ENCODE measurements at regions not wholly inside any gene's neighbourhood (a gene's known extent, or its start where the extent isn't known, plus 50 kb on each side); places are given as distances from the start of the nearest gene placed in this dataset.

DNA sequence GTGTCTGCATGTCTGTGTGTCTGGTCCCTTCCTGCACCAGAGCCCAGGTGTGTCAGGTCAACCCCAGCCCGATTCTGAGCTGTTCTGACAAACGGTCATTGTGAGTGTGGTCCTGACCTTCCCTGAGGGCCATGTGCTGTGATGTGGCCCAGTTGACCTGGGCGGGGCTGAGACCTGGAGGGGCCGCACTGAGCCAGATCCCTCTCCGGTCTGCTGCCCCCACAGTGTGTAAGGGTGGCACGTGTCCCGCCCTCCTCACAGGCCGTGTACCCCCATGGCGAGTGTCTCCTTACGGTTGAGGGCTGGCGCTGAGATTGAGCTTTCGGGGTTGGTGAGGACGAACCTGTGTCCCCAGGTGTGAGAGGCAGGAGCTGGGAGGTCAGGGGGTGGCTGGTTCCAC, 136.5 kb downstream of the MRPL36 start:
- no peak overlapping the region for H3K4me3 ChIP-seq (ENCODE audit: low read depth, low read length)
- no peak for DNase-seq (ENCODE audit: low read depth)
- TF ChIP-seq, protein P1, sequence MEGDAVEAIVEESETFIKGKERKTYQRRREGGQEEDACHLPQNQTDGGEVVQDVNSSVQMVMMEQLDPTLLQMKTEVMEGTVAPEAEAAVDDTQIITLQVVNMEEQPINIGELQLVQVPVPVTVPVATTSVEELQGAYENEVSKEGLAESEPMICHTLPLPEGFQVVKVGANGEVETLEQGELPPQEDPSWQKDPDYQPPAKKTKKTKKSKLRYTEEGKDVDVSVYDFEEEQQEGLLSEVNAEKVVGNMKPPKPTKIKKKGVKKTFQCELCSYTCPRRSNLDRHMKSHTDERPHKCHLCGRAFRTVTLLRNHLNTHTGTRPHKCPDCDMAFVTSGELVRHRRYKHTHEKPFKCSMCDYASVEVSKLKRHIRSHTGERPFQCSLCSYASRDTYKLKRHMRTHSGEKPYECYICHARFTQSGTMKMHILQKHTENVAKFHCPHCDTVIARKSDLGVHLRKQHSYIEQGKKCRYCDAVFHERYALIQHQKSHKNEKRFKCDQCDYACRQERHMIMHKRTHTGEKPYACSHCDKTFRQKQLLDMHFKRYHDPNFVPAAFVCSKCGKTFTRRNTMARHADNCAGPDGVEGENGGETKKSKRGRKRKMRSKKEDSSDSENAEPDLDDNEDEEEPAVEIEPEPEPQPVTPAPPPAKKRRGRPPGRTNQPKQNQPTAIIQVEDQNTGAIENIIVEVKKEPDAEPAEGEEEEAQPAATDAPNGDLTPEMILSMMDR (IDR thresholded peaks at IDR 0.05; ENCODE audit: low read depth, low read length, missing control alignments) = no peak

DNA sequence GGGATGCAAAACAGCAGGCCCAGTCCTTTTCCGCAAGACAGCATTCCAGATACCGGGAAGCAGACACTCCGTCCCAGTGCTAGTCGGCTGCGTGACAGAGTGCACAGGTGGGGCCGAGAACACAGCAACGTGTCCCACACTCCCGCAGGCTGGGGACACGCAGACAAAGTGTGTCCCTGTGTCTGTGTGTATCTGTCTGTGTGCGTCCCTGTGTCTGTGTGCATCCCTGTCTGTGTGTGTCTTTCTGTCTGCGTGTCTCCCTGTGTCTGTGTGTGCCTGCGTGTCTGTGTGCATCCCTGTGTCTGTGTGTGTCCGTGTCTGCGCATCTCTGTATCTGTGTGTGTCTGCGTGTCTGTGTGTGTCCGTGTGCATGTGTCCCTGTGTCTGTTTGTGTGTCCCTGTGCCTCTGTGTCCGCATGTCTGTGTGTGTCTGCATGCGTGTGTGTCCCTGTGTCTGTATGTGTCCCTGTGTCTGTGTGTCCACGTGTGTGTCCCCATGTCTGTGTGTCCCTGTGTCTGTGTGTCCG, 137.0 kb downstream of the MRPL36 start:
- DNase-seq (ENCODE audit: low read depth) = no peak
- H3K4me3 ChIP-seq (ENCODE audit: low read depth, low read length) = no peak overlapping the region
- TF ChIP-seq, protein P1 (IDR thresholded peaks at IDR 0.05; ENCODE audit: low read depth, low read length, missing control alignments) = no peak

DNA sequence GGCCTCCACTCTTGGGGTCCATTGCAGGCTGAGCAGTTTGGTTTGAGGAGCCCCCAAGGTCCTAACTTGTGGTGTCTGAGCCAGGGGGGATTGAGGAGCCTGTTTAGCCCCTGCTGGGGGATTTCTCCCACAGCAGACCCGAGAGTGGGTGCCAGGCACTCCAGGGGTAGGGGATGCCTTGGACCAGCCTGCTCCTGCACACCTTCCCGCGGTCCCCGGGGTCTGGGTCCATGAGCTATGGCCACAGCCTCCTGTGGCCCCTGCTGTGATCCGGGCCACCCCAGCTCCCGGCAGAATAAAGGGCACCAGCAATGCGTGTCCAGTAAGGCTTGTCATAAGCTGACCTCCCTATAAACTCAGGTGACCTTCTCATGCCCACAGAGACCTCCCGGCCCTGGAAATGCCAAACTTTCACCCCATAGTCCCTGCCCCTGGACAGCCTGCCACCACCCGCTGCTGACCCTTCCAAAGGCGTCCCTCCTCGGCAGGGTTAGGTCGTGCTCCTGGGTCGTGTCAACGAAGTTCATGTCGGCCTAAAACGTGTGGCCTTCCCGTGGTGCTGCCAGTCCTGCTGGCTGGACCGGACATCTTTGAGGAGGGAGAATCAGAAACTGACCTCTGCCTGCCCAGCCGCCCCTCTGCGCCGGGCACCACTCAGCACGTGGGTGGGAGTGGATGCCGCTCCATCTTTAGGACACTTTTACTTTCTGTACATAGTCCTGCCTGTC, 137.6 kb downstream of the MRPL36 start:
- H3K4me3 ChIP-seq (ENCODE audit: low read depth, low read length) = no peak overlapping the region
- DNase-seq (ENCODE audit: low read depth) = no peak
- TF ChIP-seq, protein P1 (IDR thresholded peaks at IDR 0.05; ENCODE audit: low read depth, low read length, missing control alignments) = no peak

DNA sequence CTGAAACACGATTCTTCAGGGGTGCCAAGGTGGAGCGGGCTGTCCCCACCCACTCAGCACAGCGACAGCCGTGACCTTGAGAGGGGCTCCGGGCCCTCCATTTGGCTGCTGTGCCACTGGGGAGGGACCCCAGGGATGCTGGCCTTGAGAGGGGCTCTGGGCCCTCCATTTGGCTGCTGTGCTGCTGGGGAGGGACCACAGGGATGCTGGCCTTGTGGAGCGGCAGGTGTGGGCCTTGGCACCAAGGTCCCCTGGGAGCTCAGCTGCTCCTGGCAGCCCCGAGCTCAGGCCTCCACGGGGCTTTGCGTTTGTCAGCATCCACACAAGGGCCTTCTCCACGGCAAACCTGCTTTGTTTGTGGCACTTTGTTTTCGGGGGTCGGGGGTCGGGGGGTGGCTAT, 137.6 kb upstream of the LPCAT1 start:
- TF ChIP-seq, protein P1 (IDR thresholded peaks at IDR 0.05; ENCODE audit: low read depth, low read length, missing control alignments) = no peak
- DNase-seq (ENCODE audit: low read depth) = no peak
- no peak overlapping the region for H3K4me3 ChIP-seq (ENCODE audit: low read depth, low read length)

DNA sequence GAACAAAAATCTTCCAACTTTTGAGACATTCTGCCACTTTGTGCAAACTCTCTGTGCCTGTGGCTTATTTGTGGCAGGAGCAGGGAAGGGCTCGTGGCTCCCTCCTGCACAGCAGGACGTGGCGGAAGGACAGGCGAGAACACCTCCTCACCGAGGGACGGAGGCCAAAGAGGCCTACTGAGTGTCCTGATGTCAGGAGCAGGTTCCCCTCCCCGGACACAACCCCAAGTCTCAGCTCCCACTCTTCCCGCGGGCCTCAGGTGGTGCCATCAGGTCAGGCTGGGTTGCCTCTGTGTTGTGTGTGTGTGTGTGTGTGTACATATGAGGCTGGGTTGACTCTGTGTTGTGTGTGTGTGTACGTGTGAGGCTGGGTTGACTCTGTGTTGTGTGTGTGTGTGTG, 136.8 kb upstream of the LPCAT1 start:
- no peak for DNase-seq (ENCODE audit: low read depth)
- TF ChIP-seq, protein P1 (IDR thresholded peaks at IDR 0.05; ENCODE audit: low read depth, low read length, missing control alignments) = no peak

DNA sequence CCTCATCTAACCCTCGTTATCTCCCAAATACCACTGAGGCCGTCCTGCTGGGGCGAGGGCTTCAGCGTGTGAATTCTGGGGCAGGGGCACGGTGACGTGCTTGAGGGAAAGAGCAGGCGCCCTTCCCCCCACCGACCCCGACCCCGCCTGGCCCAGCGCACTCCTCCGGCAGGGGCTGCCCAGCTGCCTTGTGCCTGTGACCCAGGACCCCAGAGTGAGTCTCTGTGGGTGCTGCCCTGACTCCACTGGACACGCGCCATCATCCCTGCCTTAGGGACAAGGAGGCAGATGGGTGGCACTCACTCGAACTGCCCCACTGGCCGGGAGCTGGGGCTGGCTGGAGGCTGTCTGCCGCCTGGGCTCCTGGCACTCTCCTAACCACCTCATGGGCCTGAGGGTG, 136.2 kb upstream of the LPCAT1 start:
- TF ChIP-seq, protein P1 (IDR thresholded peaks at IDR 0.05; ENCODE audit: low read depth, low read length, missing control alignments) = no peak
- H3K4me3 ChIP-seq (ENCODE audit: low read depth, low read length) = no peak overlapping the region

More for the DNA sequence above, 136.8 kb upstream of the LPCAT1 start:
- no peak overlapping the region for H3K4me3 ChIP-seq (ENCODE audit: low read depth, low read length)

More for the DNA sequence above, 136.2 kb upstream of the LPCAT1 start:
- no peak for DNase-seq (ENCODE audit: low read depth)
